ENCODE measurements at regions not wholly inside any gene's neighbourhood (a gene's known extent, or its start where the extent isn't known, plus 50 kb on each side); places are given as distances from the start of the nearest gene placed in this dataset.

GRCh38 chr14:105865266-105865903 is 339.0 kb downstream of the TMEM121 start:
- TF ChIP-seq POLR2A (IDR thresholded peaks at IDR 0.05), result no peak
- no peak for TF ChIP-seq CTCF (IDR thresholded peaks at IDR 0.05)

Measured in testis (tissue), 2 donors.